NCI-H524 treated with DMSO at 0.1 percent for 48 hours (cell line): ENCODE measurements at regions not wholly inside any gene's neighbourhood (a gene's known extent, or its start where the extent isn't known, plus 50 kb on each side); places are given as distances from the start of the nearest gene placed in this dataset.
"Not testable (repeated sequence)": the region's sequence is repeated elsewhere in the genome, so short reads cannot be mapped to it uniquely, and the experiment has no call there.

Experiments used
- DNase-seq: peaks from one replicate; lab custom pipeline; 2025; lab: John Stamatoyannopoulos, UW

DNA sequence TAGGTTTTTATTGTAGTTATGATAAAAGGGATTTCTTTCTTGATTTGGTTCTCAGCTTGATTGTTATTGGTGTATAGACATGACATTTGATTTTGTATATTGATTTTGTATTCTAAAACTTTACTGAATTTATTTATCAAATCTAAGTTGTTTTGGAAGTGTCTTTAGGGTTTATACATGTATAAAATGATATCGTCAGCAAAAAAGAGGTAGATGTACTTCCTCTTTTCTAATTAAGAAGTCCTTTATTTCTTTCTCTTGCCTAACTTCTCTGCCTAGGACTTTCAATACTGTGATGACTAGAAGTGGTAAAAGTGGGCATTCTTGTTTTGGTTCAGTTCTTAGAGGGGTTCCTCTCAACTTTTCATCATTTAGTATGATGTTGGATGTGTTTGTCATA is 487.3 kb upstream of the KIF2B start:
- no peak for DNase-seq

DNA sequence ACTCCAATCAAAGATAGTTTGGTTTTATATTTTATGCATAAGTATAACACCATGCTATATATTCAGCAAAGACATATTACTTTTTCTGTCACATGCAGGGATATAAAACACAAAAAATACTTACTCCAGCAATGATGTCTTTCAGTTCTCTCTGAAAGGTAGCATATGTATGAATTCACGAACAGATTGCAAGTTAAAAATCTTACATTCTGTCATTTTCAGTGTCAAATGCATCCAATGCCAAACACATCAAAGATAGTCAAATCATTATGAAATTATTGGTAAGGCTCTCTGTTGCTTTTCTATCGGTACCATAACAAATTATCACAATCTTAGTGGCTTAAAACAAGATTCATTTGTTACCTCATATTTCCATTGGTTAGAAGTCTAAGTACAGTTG is 492.0 kb upstream of the KIF2B start:
- DNase-seq, result no peak

DNA sequence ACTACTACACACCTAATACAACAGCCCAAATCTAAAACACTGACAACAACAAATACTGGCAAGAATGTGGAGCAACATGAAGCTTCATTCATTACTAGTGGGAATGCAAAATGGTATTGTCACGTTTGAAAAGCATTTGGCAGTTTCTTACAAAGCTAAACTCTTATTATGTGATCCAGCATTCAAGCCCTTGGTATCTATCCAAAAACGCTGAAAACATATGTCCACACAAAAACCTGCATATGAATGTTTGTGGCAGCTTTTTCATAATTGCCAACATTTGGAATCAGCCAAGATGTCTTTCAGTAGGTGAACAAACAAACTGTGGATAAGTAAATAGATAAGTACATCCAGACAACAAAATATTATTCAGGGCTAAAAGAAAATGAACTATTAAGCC is 501.1 kb upstream of the KIF2B start:
- no peak for DNase-seq

GRCh38 chr17:53319947-53320346 is 502.8 kb upstream of the KIF2B start:
- DNase-seq, result no peak

- no peak for DNase-seq
Measured at GRCh38 chr17:53316988-53317387, 505.7 kb upstream of the KIF2B start.

GRCh38 chr17:53316073-53316472 is 506.7 kb upstream of the KIF2B start:
- no peak for DNase-seq

- no peak for DNase-seq
Measured at GRCh38 chr17:53314521-53314920, 508.2 kb upstream of the KIF2B start.

- no peak for DNase-seq
Measured at GRCh38 chr17:53313746-53314145, 509.0 kb upstream of the KIF2B start.

GRCh38 chr17:53278466-53278865 is 544.3 kb upstream of the KIF2B start:
- DNase-seq, result no peak

- DNase-seq, result no peak
Measured at GRCh38 chr17:53273126-53273525, 549.6 kb upstream of the KIF2B start.

GRCh38 chr17:53270936-53271335 is 551.8 kb upstream of the KIF2B start:
- no peak for DNase-seq

DNA sequence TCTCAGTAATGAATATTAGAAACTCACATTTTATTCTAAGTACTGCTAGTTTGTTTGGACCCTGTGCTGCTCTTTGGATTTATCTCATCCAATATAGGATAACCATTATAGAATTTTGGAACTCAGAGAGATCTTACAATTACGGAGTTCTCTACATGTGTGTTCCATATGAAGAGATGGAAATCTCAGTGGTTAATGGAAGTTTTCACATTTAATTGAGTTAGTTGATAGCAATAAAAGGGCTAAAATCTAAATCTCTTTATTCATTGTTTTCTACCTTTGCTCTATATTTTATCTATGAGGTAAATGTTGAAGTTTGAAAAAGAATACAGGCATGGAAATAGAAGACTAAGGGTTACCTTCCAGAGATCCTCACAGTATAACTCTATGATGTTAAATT is 558.0 kb upstream of the KIF2B start:
- DNase-seq, result no peak

GRCh38 chr17:53253956-53254597 is 568.6 kb upstream of the KIF2B start:
- DNase-seq, result no peak

DNA sequence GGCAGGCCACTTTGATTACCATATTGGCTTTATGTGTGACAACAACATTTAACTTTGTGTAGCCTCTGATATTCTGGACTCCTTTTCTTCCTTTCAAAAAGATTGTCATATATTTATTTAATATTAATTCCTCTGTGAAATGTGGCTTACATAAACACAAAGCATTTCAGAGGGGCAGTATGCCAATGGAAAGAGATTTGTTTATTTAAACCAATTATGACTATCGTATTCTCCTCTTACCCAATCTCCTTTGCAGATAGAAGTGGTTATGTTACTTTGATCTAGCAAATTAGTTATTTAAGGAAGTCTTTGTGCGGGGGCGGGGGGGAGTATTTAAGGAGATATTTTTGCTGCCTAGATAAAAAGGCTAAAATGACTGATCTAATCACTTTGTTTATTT is 573.7 kb upstream of the KIF2B start:
- DNase-seq, result no peak

DNA sequence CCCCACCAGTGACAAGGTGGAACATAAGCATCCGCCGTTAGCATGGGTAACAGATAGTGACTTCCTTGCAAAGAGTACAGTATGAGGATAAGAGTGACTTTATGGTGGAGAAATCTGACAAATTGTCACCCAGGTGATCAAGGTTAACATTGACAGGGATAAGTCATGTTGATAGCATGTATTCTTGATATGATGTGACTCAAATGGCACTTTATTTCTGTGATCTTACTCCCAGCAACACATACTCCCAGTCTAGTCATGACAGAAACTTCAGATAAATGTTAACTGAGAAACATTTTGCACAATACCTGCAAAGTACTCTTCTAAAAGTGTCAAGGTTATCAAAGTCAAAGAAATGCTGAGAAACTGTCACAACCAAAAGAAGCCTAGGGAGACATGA is 588.6 kb upstream of the KIF2B start:
- no peak for DNase-seq

DNA sequence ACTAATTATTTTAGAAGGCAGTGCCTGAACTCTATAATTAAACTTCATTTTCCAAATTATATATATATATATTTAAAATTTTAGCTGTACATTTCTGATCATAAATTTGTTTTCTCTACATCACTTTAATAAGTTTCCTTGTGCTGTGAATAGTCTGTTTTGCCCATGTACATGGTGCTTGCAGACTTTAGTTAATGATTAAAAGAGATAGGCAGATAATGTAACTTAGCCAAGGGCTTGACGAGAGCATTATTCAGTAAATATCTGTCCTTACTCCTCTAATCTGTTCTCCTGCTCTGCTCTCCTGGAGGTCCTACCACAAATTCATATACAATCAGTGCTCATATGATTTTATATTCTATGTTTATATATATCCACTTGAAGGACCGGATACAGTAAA is 595.2 kb upstream of the KIF2B start:
- no peak for DNase-seq

DNA sequence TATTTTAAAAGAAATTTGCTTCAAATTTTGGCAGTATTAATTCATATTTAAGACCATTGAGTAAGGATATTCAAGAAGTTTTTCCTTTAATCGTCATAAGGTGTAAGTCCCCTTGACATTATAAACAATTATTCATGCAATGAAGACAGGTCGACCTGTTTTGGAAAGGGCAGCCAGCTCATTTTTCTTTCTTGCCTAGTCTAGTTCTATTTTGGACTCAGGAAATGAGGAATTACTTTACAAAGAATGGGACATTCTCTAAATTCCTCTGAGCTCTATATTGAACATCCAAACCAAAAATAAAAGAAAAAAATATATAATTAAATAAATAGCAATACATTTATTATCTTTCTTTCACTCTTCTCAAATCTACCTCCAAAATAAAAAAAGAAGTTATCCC is 595.6 kb upstream of the KIF2B start:
- DNase-seq, result no peak

- no peak for DNase-seq
Measured at GRCh38 chr17:53219821-53220220, 602.9 kb upstream of the KIF2B start.

DNA sequence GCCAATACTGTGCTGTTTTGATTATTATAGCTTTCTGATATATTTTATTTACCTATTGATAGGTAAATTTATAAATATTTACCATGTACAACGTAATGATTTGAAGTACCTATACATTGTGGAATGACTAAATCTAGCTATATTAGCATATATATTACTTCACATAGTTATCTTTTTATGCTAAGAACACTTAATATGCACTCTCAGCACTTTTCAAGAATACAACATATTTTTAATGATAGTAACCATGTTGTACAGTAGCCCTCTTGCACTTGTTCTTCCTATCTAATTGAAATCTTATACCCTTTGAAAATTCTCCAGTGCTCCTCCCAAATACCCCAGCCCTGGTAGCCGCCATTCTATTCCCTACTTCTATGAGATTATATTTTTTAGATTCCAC is 604.0 kb upstream of the KIF2B start:
- DNase-seq, result no peak

- no peak for DNase-seq
Measured at GRCh38 chr17:53217311-53217710, 605.4 kb upstream of the KIF2B start.

GRCh38 chr17:53208935-53209334 is 613.8 kb upstream of the KIF2B start:
- not testable (repeated sequence) for DNase-seq

DNA sequence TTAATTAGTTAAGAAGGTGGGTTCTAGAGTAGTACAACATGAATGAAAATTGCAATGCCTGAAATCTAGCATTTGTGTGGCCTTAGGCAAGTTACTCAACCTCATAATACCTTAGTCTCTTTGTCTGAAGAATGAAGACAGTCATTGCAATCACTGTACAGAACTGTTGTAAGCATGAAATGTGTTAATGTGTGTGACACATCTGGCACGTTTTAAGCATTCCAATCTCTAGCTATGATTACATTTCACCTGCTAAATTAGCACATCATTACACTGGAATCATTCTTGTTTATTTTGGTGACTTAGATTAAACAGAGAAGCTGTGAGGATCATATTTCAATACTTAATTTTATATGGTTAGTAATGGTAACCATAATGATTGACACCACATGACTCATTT is 629.7 kb upstream of the KIF2B start:
- DNase-seq, result no peak

GRCh38 chr17:53191878-53192277 is 630.8 kb upstream of the KIF2B start:
- DNase-seq, result no peak

DNA sequence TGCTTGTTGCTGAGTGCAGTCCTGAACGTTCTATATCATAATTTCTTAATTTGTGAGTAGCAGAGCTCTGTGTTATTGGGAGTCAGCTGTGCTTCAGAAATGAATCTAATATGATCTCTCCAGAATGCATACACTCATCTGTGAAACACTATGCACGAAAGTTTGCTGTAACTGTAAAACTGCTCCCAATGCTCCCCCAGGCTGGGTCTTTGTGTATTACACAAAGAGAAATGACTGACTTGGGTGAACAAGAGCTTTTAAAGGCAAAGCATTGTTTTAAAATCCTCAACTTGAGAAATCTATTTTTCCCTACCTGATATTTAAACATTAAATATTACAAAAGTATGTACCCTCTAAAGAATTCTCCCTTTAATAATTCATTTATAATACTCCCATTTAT is 636.7 kb upstream of the KIF2B start:
- no peak for DNase-seq

GRCh38 chr17:53176629-53177028 is 646.1 kb upstream of the KIF2B start:
- no peak for DNase-seq
